ENCODE measurements at regions not wholly inside any gene's neighbourhood (a gene's known extent, or its start where the extent isn't known, plus 50 kb on each side); places are given as distances from the start of the nearest gene placed in this dataset.

DNA sequence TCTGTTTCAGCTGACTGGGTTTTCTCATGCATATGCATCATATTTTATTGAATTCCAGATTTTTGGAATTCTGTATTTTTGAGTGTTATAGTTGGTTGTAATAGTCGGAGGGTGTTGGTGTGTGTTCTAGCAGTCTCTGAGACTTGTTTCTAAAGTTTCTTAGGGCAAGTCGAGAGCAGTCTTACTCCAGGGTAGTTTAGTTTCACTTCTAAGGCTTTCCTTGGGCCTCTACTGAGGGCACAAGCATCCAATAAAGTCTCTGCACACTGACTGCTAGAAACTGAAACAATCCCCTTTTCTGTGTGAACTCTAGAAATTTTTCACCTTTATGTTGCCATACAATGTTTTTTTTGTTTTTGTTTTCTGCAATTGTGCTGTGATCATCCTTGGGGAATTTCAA, 663.7 kb upstream of the LRATD1 start:
- 38 to 45% methylated on average over 2 of the region's 2 CpGs for WGBS, 2 donors
- H3K4me1 ChIP-seq = no peaks in the 10 kb centered on the region
- H3K27ac ChIP-seq = no peak overlapping the region
- H3K9me3 ChIP-seq = no peaks in the 10 kb centered on the region
- TF ChIP-seq, protein P1, sequence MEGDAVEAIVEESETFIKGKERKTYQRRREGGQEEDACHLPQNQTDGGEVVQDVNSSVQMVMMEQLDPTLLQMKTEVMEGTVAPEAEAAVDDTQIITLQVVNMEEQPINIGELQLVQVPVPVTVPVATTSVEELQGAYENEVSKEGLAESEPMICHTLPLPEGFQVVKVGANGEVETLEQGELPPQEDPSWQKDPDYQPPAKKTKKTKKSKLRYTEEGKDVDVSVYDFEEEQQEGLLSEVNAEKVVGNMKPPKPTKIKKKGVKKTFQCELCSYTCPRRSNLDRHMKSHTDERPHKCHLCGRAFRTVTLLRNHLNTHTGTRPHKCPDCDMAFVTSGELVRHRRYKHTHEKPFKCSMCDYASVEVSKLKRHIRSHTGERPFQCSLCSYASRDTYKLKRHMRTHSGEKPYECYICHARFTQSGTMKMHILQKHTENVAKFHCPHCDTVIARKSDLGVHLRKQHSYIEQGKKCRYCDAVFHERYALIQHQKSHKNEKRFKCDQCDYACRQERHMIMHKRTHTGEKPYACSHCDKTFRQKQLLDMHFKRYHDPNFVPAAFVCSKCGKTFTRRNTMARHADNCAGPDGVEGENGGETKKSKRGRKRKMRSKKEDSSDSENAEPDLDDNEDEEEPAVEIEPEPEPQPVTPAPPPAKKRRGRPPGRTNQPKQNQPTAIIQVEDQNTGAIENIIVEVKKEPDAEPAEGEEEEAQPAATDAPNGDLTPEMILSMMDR (IDR thresholded peaks at IDR 0.05) = no peak
- TF ChIP-seq EP300 (IDR thresholded peaks at IDR 0.05) (no peak), POLR2A (IDR thresholded peaks at IDR 0.05) (no peak)
- H3K27me3 ChIP-seq = no peaks in the 10 kb centered on the region
- no peaks in the 10 kb centered on the region for H3K36me3 ChIP-seq
- no peak for DNase-seq (ENCODE audit: low spot score in 2 of 2)
- no peak overlapping the region for H3K4me3 ChIP-seq

GRCh38 chr2:13986119-13986720, 646.3 kb upstream of the LRATD1 start:
- TF ChIP-seq POLR2A (IDR thresholded peaks at IDR 0.05) = no peak
- TF ChIP-seq EP300 (IDR thresholded peaks at IDR 0.05) = no peak
- TF ChIP-seq, protein P1 (IDR thresholded peaks at IDR 0.05) = no peak

GRCh38 chr2:13996527-13996926, 636.0 kb upstream of the LRATD1 start:
- DNase-seq (ENCODE audit: low spot score in 2 of 2) = no peak
- Histone ChIP-seq H3K27me3 (no peaks in the 10 kb centered on the region), H3K4me3 (no peak overlapping the region), H3K27ac (no peak overlapping the region), H3K4me1 (no peaks in the 10 kb centered on the region), H3K36me3 (no peaks in the 10 kb centered on the region), H3K9me3 (peaks cover 0 to 14% (median 1%) of the 10 kb centered on the region in 4 donors)
- no peak for TF ChIP-seq POLR2A (IDR thresholded peaks at IDR 0.05)
- TF ChIP-seq EP300 (IDR thresholded peaks at IDR 0.05) = no peak

More at GRCh38 chr2:13986119-13986720, 646.3 kb upstream of the LRATD1 start:
- Histone ChIP-seq H3K4me3 (no peak overlapping the region), H3K4me1 (no peaks in the 10 kb centered on the region), H3K36me3 (no peaks in the 10 kb centered on the region), H3K27me3 (no peaks in the 10 kb centered on the region), H3K9me3 (peaks cover 0 to 12% (median 0%) of the 10 kb centered on the region in 4 donors), H3K27ac (no peak overlapping the region)
- WGBS, 2 donors = 88 to 89% methylated on average over 8 of the region's 8 CpGs
- no peak for DNase-seq (ENCODE audit: low spot score in 2 of 2)

DNA sequence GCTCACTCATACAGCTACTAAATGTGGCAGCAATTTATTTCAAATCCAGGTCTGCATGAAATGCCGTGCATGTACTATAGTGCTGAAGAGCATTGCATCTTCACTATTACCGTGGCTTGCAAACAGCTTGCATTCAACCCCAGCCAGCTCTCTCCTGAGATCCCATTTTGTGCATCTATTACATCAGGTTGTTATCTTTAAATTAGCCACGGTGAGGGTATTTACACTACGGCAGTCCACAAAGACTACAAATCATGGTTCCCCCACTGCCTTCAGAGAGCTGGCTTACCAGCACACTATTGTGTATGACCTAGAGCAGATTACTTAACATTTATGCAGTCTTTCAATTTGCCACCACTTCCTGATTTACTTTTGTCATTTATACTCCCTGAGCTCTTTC, 621.3 kb upstream of the LRATD1 start:
- Histone ChIP-seq H3K4me3 (no peak overlapping the region), H3K36me3 (no peaks in the 10 kb centered on the region), H3K27ac (no peak overlapping the region), H3K4me1 (no peaks in the 10 kb centered on the region), H3K9me3 (peaks cover 0 to 4% (median 0%) of the 10 kb centered on the region in 4 donors), H3K27me3 (no peaks in the 10 kb centered on the region)
- 74 to 75% methylated on average over 4 of the region's 4 CpGs for WGBS, 2 donors
- no peak for DNase-seq (ENCODE audit: low spot score in 2 of 2)
- TF ChIP-seq, protein P1 (IDR thresholded peaks at IDR 0.05) = no peak
- TF ChIP-seq POLR2A (IDR thresholded peaks at IDR 0.05) (no peak), EP300 (IDR thresholded peaks at IDR 0.05) (no peak)

DNA sequence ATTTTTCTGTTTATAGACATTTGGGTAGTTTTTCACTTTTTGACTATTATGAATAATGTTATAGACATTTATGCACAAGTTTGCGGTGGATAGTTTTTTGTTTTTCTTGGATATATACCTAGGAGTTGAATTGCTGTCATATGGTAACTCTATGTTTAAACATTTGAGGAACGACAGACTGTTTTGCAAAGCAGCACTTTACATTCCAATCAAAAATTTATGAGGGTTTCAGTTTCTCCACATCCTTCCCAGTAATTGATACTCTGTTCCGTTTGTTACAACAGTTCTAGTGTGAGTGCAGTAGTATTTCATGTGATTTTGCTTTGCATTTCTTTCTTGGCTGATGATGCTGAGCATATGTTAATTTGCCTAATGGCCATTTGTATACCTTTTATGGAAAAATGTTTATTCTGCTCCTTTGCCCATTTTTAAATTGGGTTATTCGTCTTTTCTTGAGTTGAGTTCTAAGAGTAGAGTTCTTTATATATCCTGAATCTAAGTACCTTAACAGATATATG, 617.3 kb upstream of the LRATD1 start:
- no peaks in the 10 kb centered on the region for H3K27me3 ChIP-seq
- DNase-seq (ENCODE audit: low spot score in 2 of 2) = no peak
- H3K9me3 ChIP-seq = no peaks in the 10 kb centered on the region
- no peak overlapping the region for H3K27ac ChIP-seq
- no peak overlapping the region for H3K4me3 ChIP-seq
- TF ChIP-seq, protein P1 (IDR thresholded peaks at IDR 0.05) = no peak
- TF ChIP-seq POLR2A (IDR thresholded peaks at IDR 0.05) (no peak), EP300 (IDR thresholded peaks at IDR 0.05) (no peak)
- H3K4me1 ChIP-seq = no peaks in the 10 kb centered on the region
- H3K36me3 ChIP-seq = no peaks in the 10 kb centered on the region
- 55 to 61% methylated on average over 4 of the region's 4 CpGs for WGBS, 2 donors

Data from tibial nerve (tissue), 4 donors.